ENCODE measurements at regions not wholly inside any gene's neighbourhood (a gene's known extent, or its start where the extent isn't known, plus 50 kb on each side); places are given as distances from the start of the nearest gene placed in this dataset.

DNA sequence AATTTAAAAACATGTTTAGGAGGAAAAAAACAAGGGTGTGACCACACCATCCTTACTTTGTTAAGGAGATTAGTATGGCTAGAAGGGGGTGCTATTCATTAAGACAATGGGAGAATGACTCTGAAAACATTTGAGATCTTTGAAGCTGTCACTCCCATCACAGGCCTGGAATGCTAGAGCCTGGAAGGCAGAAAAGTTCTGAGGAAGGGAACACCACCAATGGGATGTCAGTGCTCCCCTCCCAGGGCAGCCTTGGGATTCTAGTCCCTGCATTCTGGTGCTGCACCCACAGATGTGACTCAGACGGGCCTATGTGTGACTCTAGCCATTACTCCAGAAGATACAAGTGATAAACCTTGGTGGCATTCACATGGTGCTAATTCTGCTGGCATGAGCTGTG lies 162.2 kb upstream of the ANXA10 start:
- FAIRE-seq (peak; percentile 7), DNase-seq (ENCODE audit: low read depth in 1 of 2, low spot score in 2 of 2) (peak in 1 of 2 experiments; percentile 25)
- H3K36me3 ChIP-seq (ENCODE audit: control insufficient read depth in 2 of 4, insufficient read depth in 4 of 4, low read length in 3 of 4): no peaks in the 10 kb centered on the region
- no peaks in the 10 kb centered on the region for H4K20me1 ChIP-seq (replicated peaks in 1 of 2; ENCODE audit: control insufficient read depth in 1 of 2, insufficient read depth in 2 of 2, low read length in 2 of 2)
- H3K23me2 ChIP-seq (ENCODE audit: low read depth, low read length): no peaks in the 10 kb centered on the region
- WGBS, 2 experiments (ENCODE audit: extremely low coverage in 1 of 2, insufficient coverage in 1 of 2, insufficient read length in 1 of 2, insufficient replicate concordance in 2 of 2, low coverage in 1 of 2, low lambda C conversion rate in 2 of 2, missing lambda C conversion rate in 1 of 2): 83% methylated on average over 1 of the region's 1 CpG; no CpG with 5 or more reads in 1 of the 2 experiments
- H4K91ac ChIP-seq (replicated peaks; ENCODE audit: insufficient read length, low read length): no peak overlapping the region
- no peak overlapping the region for H2AK5ac ChIP-seq (ENCODE audit: low read depth, low read length)
- TF ChIP-seq JUND (IDR thresholded peaks at IDR 0.05; ENCODE audit: low read length): no peak
- TF ChIP-seq TEAD4 (IDR thresholded peaks at IDR 0.05; ENCODE audit: low read depth, low read length): peak; percentile 77
- 0 out of 2 replicates have a peak overlapping the region, but pooled peaks have one; percentile 80 for H2BK12ac ChIP-seq (ENCODE audit: low read depth, low read length)
- peaks cover 0 to 8% (median 4%) of the 10 kb centered on the region in 4 experiments; a peak in 4 of 7 replicates for H3K4me1 ChIP-seq (replicated peaks in 1 of 4; ENCODE audit: control insufficient read depth in 3 of 4, insufficient read depth in 4 of 4, low read length in 3 of 4)
- H4K8ac ChIP-seq (ENCODE audit: extremely low read depth, insufficient read depth, low read length): no peak overlapping the region; the same call in 1 of the 2 replicates
- H2BK15ac ChIP-seq (ENCODE audit: low read length): no peak overlapping the region
- ChIA-PET CTCF (ENCODE audit: partially characterized antibody) (no interaction called here), POLR2A (ENCODE audit: partially characterized antibody) (no interaction called here)
- no peaks in the 10 kb centered on the region for H3K9me3 ChIP-seq (ENCODE audit: insufficient read depth in 2 of 2, low read depth in 1 of 2, low read length in 1 of 2)
- no peak overlapping the region for H3K56ac ChIP-seq (replicated peaks; ENCODE audit: insufficient read length, low read depth, low read length)
- no peak overlapping the region for H3K14ac ChIP-seq (ENCODE audit: insufficient read length)
- no peaks in the 10 kb centered on the region for H3K27me3 ChIP-seq (replicated peaks in 1 of 4; ENCODE audit: control insufficient read depth in 3 of 4, extremely low read depth in 1 of 4, insufficient read depth in 3 of 4, low read length in 3 of 4)
- no peak overlapping the region for H4K5ac ChIP-seq (ENCODE audit: insufficient read length, low read depth, low read length)
- no peak overlapping the region for H2BK20ac ChIP-seq (ENCODE audit: low read length)
- H3K18ac ChIP-seq (ENCODE audit: extremely low read depth, low read length): no peak overlapping the region; the same call in 1 of the 2 replicates
- no peak overlapping the region for H3K4ac ChIP-seq (replicated peaks; ENCODE audit: insufficient read length, low read depth, low read length)
- H3K79me2 ChIP-seq (ENCODE audit: control insufficient read depth in 1 of 2, insufficient read depth in 2 of 2, low read length in 2 of 2): no peaks in the 10 kb centered on the region
- no peak overlapping the region for H3K27ac ChIP-seq (ENCODE audit: low read depth, low read length)
- no peak overlapping the region for H3K23ac ChIP-seq (ENCODE audit: insufficient read length)
- H3K9ac ChIP-seq (replicated peaks in 1 of 4; ENCODE audit: extremely low read depth in 1 of 4, low read depth in 3 of 4, low read length in 3 of 4): no peak overlapping the region
- no peaks in the 10 kb centered on the region for H3K79me1 ChIP-seq (ENCODE audit: low read depth, low read length)
- H2AFZ ChIP-seq (ENCODE audit: low read length): no peak overlapping the region
- H3K4me2 ChIP-seq (ENCODE audit: insufficient read depth in 1 of 2, low read depth in 2 of 2, low read length in 2 of 2): peak overlapping the region in 1 of 2 experiments; percentile 21; a peak in 1 of 4 replicates
- no peak overlapping the region for H2BK5ac ChIP-seq (ENCODE audit: low read depth, low read length)
- peak overlapping the region; percentile 92 for H2BK120ac ChIP-seq (replicated peaks; ENCODE audit: low read depth, low read length)
- no peak overlapping the region for H3K4me3 ChIP-seq (ENCODE audit: extremely low read depth in 1 of 4, insufficient read depth in 2 of 4, low read depth in 3 of 4, low read length in 4 of 4)
